Activated T-cell treated with anti-CD3 and anti-CD28 coated beads, Interleukin-2, amount 50 U/mL, for 24 hours (primary cell): ENCODE measurements at regions not wholly inside any gene's neighbourhood (a gene's known extent, or its start where the extent isn't known, plus 50 kb on each side); places are given as distances from the start of the nearest gene placed in this dataset.
A peak's percentile ranks its signal among the peaks of the same experiment; 100 is the strongest.

ENCODE experiments used
- DNase-seq: peaks from one replicate; pipeline ENCODE4 v3.0.0-alpha.2; 2020
- H3K27ac Mint-ChIP-seq: 2 replicates; pipeline ENCODE4 v1.8.0; 2020; ENCODE audit warnings: mild to moderate bottlenecking, mixed read lengths
- H3K27me3 Mint-ChIP-seq: 2 replicates; pipeline ENCODE4 v1.8.0; 2020; ENCODE audit warnings: mixed read lengths
- H3K36me3 Mint-ChIP-seq: 2 replicates; pipeline ENCODE4 v1.8.0; 2020; ENCODE audit warnings: low read depth, mixed read lengths
- H3K4me1 Mint-ChIP-seq: 2 replicates; pipeline ENCODE4 v1.8.0; 2020; ENCODE audit warnings: low read depth, mixed read lengths
- H3K4me3 Mint-ChIP-seq: 2 replicates; pipeline ENCODE4 v1.8.0; 2020; ENCODE audit warnings: mild to moderate bottlenecking, moderate library complexity, mixed read lengths
- H3K9me3 Mint-ChIP-seq: 2 replicates; pipeline ENCODE4 v1.8.0; 2020; ENCODE audit warnings: mixed read lengths

GRCh38 chr10:78360284-78360683 lies 326.6 kb downstream of the RPS24 start:
- no peak for DNase-seq
- Mint-ChIP-seq H3K4me3 (no peak overlapping the region), H3K36me3 (no peaks in the 10 kb centered on the region), H3K9me3 (no peaks in the 10 kb centered on the region), H3K27me3 (no peaks in the 10 kb centered on the region), H3K4me1 (peaks cover 17% of the 10 kb centered on the region), H3K27ac (no peak overlapping the region)

- no peaks in the 10 kb centered on the region for H3K9me3 Mint-ChIP-seq
- no peak overlapping the region for H3K27ac Mint-ChIP-seq
- no peaks in the 10 kb centered on the region for H3K36me3 Mint-ChIP-seq
- H3K27me3 Mint-ChIP-seq = no peaks in the 10 kb centered on the region
- H3K4me3 Mint-ChIP-seq = no peak overlapping the region
- DNase-seq = no peak
- H3K4me1 Mint-ChIP-seq = peaks cover 17% of the 10 kb centered on the region
Measured at GRCh38 chr10:78361031-78361430, 327.4 kb downstream of the RPS24 start.

- H3K9me3 Mint-ChIP-seq = no peaks in the 10 kb centered on the region
- peak overlapping the region; percentile 53 for H3K27ac Mint-ChIP-seq
- H3K4me3 Mint-ChIP-seq = no peak overlapping the region
- H3K36me3 Mint-ChIP-seq = no peaks in the 10 kb centered on the region
- peak; percentile 39 for DNase-seq
- no peaks in the 10 kb centered on the region for H3K27me3 Mint-ChIP-seq
- H3K4me1 Mint-ChIP-seq = peaks cover 17% of the 10 kb centered on the region
Measured at GRCh38 chr10:78362406-78363022, 328.9 kb downstream of the RPS24 start.

- Mint-ChIP-seq H3K4me1 (peaks cover 17% of the 10 kb centered on the region), H3K9me3 (no peaks in the 10 kb centered on the region), H3K27me3 (no peaks in the 10 kb centered on the region), H3K4me3 (no peak overlapping the region), H3K27ac (no peak overlapping the region), H3K36me3 (no peaks in the 10 kb centered on the region)
- no peak for DNase-seq
Measured at GRCh38 chr10:78363190-78363589, 329.5 kb downstream of the RPS24 start.

GRCh38 chr10:78365694-78366093 lies 332.0 kb downstream of the RPS24 start:
- H3K4me1 Mint-ChIP-seq = peaks cover 17% of the 10 kb centered on the region

GRCh38 chr10:78366663-78367411 lies 333.2 kb downstream of the RPS24 start:
- H3K27ac Mint-ChIP-seq = no peak overlapping the region
- no peaks in the 10 kb centered on the region for H3K27me3 Mint-ChIP-seq
- no peak overlapping the region for H3K4me3 Mint-ChIP-seq
- no peaks in the 10 kb centered on the region for H3K36me3 Mint-ChIP-seq
- H3K4me1 Mint-ChIP-seq = peaks cover 9% of the 10 kb centered on the region
- no peak for DNase-seq
- H3K9me3 Mint-ChIP-seq = no peaks in the 10 kb centered on the region

More at GRCh38 chr10:78365694-78366093, 332.0 kb downstream of the RPS24 start:
- Mint-ChIP-seq H3K36me3 (no peaks in the 10 kb centered on the region), H3K27ac (no peak overlapping the region), H3K9me3 (no peaks in the 10 kb centered on the region), H3K27me3 (no peaks in the 10 kb centered on the region), H3K4me3 (no peak overlapping the region)
- no peak for DNase-seq

GRCh38 chr10:78367751-78368150 lies 334.1 kb downstream of the RPS24 start:
- peaks cover under 1% of the 10 kb centered on the region for H3K4me1 Mint-ChIP-seq
- no peak for DNase-seq
- H3K27me3 Mint-ChIP-seq = no peaks in the 10 kb centered on the region
- H3K9me3 Mint-ChIP-seq = no peaks in the 10 kb centered on the region
- no peak overlapping the region for H3K27ac Mint-ChIP-seq
- H3K4me3 Mint-ChIP-seq = no peak overlapping the region
- H3K36me3 Mint-ChIP-seq = no peaks in the 10 kb centered on the region

GRCh38 chr10:78371136-78371535 lies 337.5 kb downstream of the RPS24 start:
- H3K27ac Mint-ChIP-seq = no peak overlapping the region
- DNase-seq = no peak
- H3K9me3 Mint-ChIP-seq = no peaks in the 10 kb centered on the region
- H3K27me3 Mint-ChIP-seq = no peaks in the 10 kb centered on the region
- no peak overlapping the region for H3K4me3 Mint-ChIP-seq
- no peaks in the 10 kb centered on the region for H3K36me3 Mint-ChIP-seq
- H3K4me1 Mint-ChIP-seq = no peaks in the 10 kb centered on the region

GRCh38 chr10:78372806-78373205 lies 339.1 kb downstream of the RPS24 start:
- Mint-ChIP-seq H3K4me3 (no peak overlapping the region), H3K9me3 (no peaks in the 10 kb centered on the region), H3K27me3 (no peaks in the 10 kb centered on the region), H3K27ac (no peak overlapping the region), H3K36me3 (no peaks in the 10 kb centered on the region), H3K4me1 (no peaks in the 10 kb centered on the region)
- no peak for DNase-seq

GRCh38 chr10:78374331-78375028 lies 340.8 kb downstream of the RPS24 start:
- DNase-seq = no peak
- no peaks in the 10 kb centered on the region for H3K27me3 Mint-ChIP-seq
- no peaks in the 10 kb centered on the region for H3K4me1 Mint-ChIP-seq
- no peaks in the 10 kb centered on the region for H3K9me3 Mint-ChIP-seq
- no peak overlapping the region for H3K27ac Mint-ChIP-seq
- no peaks in the 10 kb centered on the region for H3K36me3 Mint-ChIP-seq
- no peak overlapping the region for H3K4me3 Mint-ChIP-seq

- H3K9me3 Mint-ChIP-seq = no peaks in the 10 kb centered on the region
- H3K4me3 Mint-ChIP-seq = no peak overlapping the region
- no peak overlapping the region for H3K27ac Mint-ChIP-seq
- no peaks in the 10 kb centered on the region for H3K27me3 Mint-ChIP-seq
- no peak for DNase-seq
- no peaks in the 10 kb centered on the region for H3K36me3 Mint-ChIP-seq
- H3K4me1 Mint-ChIP-seq = no peaks in the 10 kb centered on the region
Measured at GRCh38 chr10:78375854-78376785, 342.5 kb downstream of the RPS24 start.

GRCh38 chr10:78377356-78377755 lies 343.7 kb downstream of the RPS24 start:
- no peak for DNase-seq
- H3K36me3 Mint-ChIP-seq = no peaks in the 10 kb centered on the region
- H3K27ac Mint-ChIP-seq = no peak overlapping the region

GRCh38 chr10:78378192-78378591 lies 344.5 kb downstream of the RPS24 start:
- Mint-ChIP-seq H3K9me3 (no peaks in the 10 kb centered on the region), H3K36me3 (no peaks in the 10 kb centered on the region), H3K27ac (no peak overlapping the region), H3K4me1 (no peaks in the 10 kb centered on the region), H3K27me3 (peaks cover 8% of the 10 kb centered on the region), H3K4me3 (no peak overlapping the region)
- DNase-seq = no peak

More at GRCh38 chr10:78377356-78377755, 343.7 kb downstream of the RPS24 start:
- Mint-ChIP-seq H3K4me1 (no peaks in the 10 kb centered on the region), H3K27me3 (peaks cover 4% of the 10 kb centered on the region), H3K4me3 (no peak overlapping the region), H3K9me3 (no peaks in the 10 kb centered on the region)

- Mint-ChIP-seq H3K9me3 (no peaks in the 10 kb centered on the region), H3K4me3 (no peak overlapping the region), H3K27ac (no peak overlapping the region), H3K36me3 (no peaks in the 10 kb centered on the region), H3K4me1 (no peaks in the 10 kb centered on the region), H3K27me3 (peaks cover 15% of the 10 kb centered on the region)
- DNase-seq = no peak
Measured at GRCh38 chr10:78381107-78381506, 347.4 kb downstream of the RPS24 start.
